Neural progenitor cell (in vitro differentiated cells): ENCODE measurements at regions not wholly inside any gene's neighbourhood (a gene's known extent, or its start where the extent isn't known, plus 50 kb on each side); places are given as distances from the start of the nearest gene placed in this dataset.

Experiments
- DNase-seq: peaks from one replicate; pipeline ENCODE4 v3.0.0-alpha.2; 2016; ENCODE audit warnings: low spot score
- H2AFZ ChIP-seq: fragments of 200-600 bp; sonication (generic); replicated peaks from 2 replicates; pipeline ENCODE4 v1.6.1; 2016; ENCODE audit warnings: antibody characterized with exemption
- H3F3A ChIP-seq: fragments of 200-600 bp; sonication (generic); 2 replicates; pipeline ENCODE4 v1.6.1; 2016; ENCODE audit warnings: antibody characterized with exemption, low read depth
- H3K27ac ChIP-seq: fragments of 200-600 bp; sonication (generic); 2 replicates; pipeline ENCODE4 v1.5.1; 2016; ENCODE audit warnings: mild to moderate bottlenecking
- H3K27me3 ChIP-seq: fragments of 200-600 bp; sonication (generic); 2 replicates; pipeline ENCODE4 v1.6.1; 2016; ENCODE audit warnings: mild to moderate bottlenecking, moderate library complexity
- H3K36me3 ChIP-seq: fragments of 200-600 bp; sonication (generic); 2 replicates; pipeline ENCODE4 v1.5.1; 2016
- H3K4me1 ChIP-seq: fragments of 200-600 bp; sonication (generic); 2 replicates; pipeline ENCODE4 v1.6.1; 2016; ENCODE audit warnings: mixed run types
- H3K4me2 ChIP-seq: fragments of 200-600 bp; sonication (generic); 2 replicates; pipeline ENCODE4 v1.6.1; 2016
- H3K4me3 ChIP-seq: fragments of 200-600 bp; sonication (generic); 2 replicates; pipeline ENCODE4 v1.5.1; 2016
- H3K79me2 ChIP-seq: fragments of 200-600 bp; sonication (generic); 2 replicates; pipeline ENCODE4 v1.6.1; 2016; ENCODE audit warnings: low read depth
- H3K9ac ChIP-seq: fragments of 200-600 bp; sonication (generic); 2 replicates; pipeline ENCODE4 v1.6.1; 2016
- H3K9me3 ChIP-seq: fragments of 200-600 bp; sonication (generic); 2 replicates; pipeline ENCODE4 v1.5.1; 2016; ENCODE audit warnings: low read depth
- H4K20me1 ChIP-seq: fragments of 200-600 bp; sonication (generic); 2 replicates; pipeline ENCODE4 v1.6.1; 2016; ENCODE audit warnings: low read depth
- H3K27ac Mint-ChIP-seq: 3 replicates; pipeline ENCODE4 v1.8.0; 2021; ENCODE audit warnings: mixed read lengths
- H3K27me3 Mint-ChIP-seq: 2 replicates; pipeline ENCODE4 v1.8.0; 2022; ENCODE audit warnings: low read depth, mild to moderate bottlenecking, inconsistent platforms, moderate library complexity, mixed read lengths; ENCODE audit not compliant: insufficient read depth
- H3K36me3 Mint-ChIP-seq: 3 replicates; pipeline ENCODE4 v1.8.0; 2021; ENCODE audit warnings: mixed read lengths
- H3K4me1 Mint-ChIP-seq: 3 replicates; pipeline ENCODE4 v1.8.0; 2021; ENCODE audit warnings: mixed read lengths
- H3K4me3 Mint-ChIP-seq: 3 replicates; pipeline ENCODE4 v1.8.0; 2021; ENCODE audit warnings: mild to moderate bottlenecking, moderate library complexity, mixed read lengths
- H3K9me3 Mint-ChIP-seq: 3 replicates; pipeline ENCODE4 v1.8.0; 2020; ENCODE audit warnings: mixed read lengths
- EZH2 ChIP-seq: fragments of 200-600 bp; sonication (generic); IDR thresholded peaks from 2 replicates; pipeline ENCODE4 v1.6.1; 2017; ENCODE audit warnings: antibody characterized with exemption, mild to moderate bottlenecking, moderate library complexity
- EZH2phosphoT487 ChIP-seq: fragments of 200-600 bp; sonication (generic); IDR thresholded peaks from 2 replicates; pipeline ENCODE4 v1.6.1; 2017; ENCODE audit warnings: antibody characterized with exemption
- TF ChIP-seq, protein P1 (sequence below): fragments of 200-600 bp; sonication (generic); IDR thresholded peaks from 2 replicates; pipeline ENCODE4 v1.5.1; 2017; ENCODE audit warnings: antibody characterized with exemption, mild to moderate bottlenecking

DNA sequence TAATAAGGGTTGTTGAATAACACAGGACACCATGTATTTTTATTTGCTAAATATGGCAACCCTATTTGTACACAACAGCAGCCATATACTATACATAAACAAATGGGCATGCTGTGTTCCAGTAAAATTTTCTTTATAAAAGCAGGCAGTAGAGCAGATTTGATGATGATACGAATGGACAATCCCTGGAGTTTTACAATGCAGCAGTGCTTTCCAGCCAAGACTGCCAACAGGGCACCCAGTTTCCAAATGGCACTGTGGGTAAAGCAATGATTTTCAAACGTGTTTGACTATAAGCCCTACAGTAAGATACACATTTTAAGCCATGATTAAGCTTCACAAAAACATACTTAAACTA is 282.7 kb downstream of the NUAK1 start:
- Histone ChIP-seq H3K79me2 (no peaks in the 10 kb centered on the region), H3K4me1 (no peaks in the 10 kb centered on the region), H3K36me3 (no peaks in the 10 kb centered on the region), H3K4me3 (no peak overlapping the region), H4K20me1 (no peaks in the 10 kb centered on the region), H3K9ac (no peak overlapping the region), H3F3A (no peaks in the 10 kb centered on the region), H3K27me3 (no peaks in the 10 kb centered on the region), H3K9me3 (no peaks in the 10 kb centered on the region), H3K27ac (no peak overlapping the region), H2AFZ (no peak overlapping the region), H3K4me2 (no peak overlapping the region)
- no peak for DNase-seq
- H3K27me3 Mint-ChIP-seq: peaks cover 26% of the 10 kb centered on the region
- H3K4me3 Mint-ChIP-seq: no peak overlapping the region
- H3K4me1 Mint-ChIP-seq: no peaks in the 10 kb centered on the region
- H3K9me3 Mint-ChIP-seq: peaks cover 14% of the 10 kb centered on the region
- no peaks in the 10 kb centered on the region for H3K36me3 Mint-ChIP-seq
- TF ChIP-seq EZH2: no peak
- TF ChIP-seq EZH2phosphoT487: no peak
- TF ChIP-seq, protein P1, sequence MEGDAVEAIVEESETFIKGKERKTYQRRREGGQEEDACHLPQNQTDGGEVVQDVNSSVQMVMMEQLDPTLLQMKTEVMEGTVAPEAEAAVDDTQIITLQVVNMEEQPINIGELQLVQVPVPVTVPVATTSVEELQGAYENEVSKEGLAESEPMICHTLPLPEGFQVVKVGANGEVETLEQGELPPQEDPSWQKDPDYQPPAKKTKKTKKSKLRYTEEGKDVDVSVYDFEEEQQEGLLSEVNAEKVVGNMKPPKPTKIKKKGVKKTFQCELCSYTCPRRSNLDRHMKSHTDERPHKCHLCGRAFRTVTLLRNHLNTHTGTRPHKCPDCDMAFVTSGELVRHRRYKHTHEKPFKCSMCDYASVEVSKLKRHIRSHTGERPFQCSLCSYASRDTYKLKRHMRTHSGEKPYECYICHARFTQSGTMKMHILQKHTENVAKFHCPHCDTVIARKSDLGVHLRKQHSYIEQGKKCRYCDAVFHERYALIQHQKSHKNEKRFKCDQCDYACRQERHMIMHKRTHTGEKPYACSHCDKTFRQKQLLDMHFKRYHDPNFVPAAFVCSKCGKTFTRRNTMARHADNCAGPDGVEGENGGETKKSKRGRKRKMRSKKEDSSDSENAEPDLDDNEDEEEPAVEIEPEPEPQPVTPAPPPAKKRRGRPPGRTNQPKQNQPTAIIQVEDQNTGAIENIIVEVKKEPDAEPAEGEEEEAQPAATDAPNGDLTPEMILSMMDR: no peak
- H3K27ac Mint-ChIP-seq: no peak overlapping the region

DNA sequence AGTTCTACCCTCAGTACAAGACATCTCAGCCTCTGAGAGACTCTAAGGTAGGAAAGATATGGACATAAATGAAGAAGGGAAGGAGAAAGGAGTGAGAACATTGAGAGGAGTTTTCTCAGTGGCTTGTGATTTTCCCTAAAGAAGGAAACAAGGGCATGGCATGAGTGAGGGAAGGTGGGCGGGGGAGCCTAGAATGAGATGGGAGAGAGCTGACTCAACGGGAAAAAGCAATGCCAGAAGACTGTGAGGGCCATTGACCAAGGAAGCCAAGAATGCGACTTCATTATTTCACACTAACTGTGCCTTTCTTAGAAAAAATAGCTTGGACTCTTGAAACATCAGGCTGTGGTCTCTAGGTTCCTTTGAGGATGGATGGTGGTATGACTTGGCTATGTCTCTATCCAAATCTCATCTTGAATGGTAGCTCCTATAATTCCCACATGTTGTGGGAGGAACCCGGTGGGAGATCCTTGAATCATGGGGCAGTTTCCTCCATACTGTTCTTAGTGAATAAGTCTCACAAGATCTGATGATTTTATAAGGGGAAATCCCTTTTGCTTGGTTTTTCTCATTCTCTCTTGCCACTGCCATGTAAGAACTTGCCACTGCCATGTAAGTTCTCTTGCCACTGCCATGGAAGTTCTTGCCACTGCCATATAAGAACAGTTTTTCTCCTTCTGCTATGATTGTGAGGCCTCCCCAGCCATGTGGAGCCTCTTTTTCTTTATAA is 279.6 kb downstream of the NUAK1 start:
- H3K27ac Mint-ChIP-seq: no peak overlapping the region
- H3K27me3 Mint-ChIP-seq: peaks cover 15% of the 10 kb centered on the region
- H3K79me2 ChIP-seq: no peaks in the 10 kb centered on the region
- TF ChIP-seq, protein P1: no peak
- TF ChIP-seq EZH2 (no peak), EZH2phosphoT487 (no peak)
- no peak overlapping the region for H3K4me3 Mint-ChIP-seq
- peaks cover 16% of the 10 kb centered on the region for H3K9me3 Mint-ChIP-seq
- H3K9me3 ChIP-seq: no peaks in the 10 kb centered on the region
- H3K4me3 ChIP-seq: no peak overlapping the region
- H3K4me1 Mint-ChIP-seq: no peaks in the 10 kb centered on the region
- H3K4me2 ChIP-seq: no peak overlapping the region
- no peak for DNase-seq
- H3K27me3 ChIP-seq: no peaks in the 10 kb centered on the region
- no peak overlapping the region for H2AFZ ChIP-seq
- H3K4me1 ChIP-seq: no peaks in the 10 kb centered on the region
- no peaks in the 10 kb centered on the region for H3K36me3 ChIP-seq
- no peak overlapping the region for H3K9ac ChIP-seq
- H3K36me3 Mint-ChIP-seq: no peaks in the 10 kb centered on the region
- no peak overlapping the region for H3K27ac ChIP-seq
- no peaks in the 10 kb centered on the region for H3F3A ChIP-seq
- no peaks in the 10 kb centered on the region for H4K20me1 ChIP-seq

DNA sequence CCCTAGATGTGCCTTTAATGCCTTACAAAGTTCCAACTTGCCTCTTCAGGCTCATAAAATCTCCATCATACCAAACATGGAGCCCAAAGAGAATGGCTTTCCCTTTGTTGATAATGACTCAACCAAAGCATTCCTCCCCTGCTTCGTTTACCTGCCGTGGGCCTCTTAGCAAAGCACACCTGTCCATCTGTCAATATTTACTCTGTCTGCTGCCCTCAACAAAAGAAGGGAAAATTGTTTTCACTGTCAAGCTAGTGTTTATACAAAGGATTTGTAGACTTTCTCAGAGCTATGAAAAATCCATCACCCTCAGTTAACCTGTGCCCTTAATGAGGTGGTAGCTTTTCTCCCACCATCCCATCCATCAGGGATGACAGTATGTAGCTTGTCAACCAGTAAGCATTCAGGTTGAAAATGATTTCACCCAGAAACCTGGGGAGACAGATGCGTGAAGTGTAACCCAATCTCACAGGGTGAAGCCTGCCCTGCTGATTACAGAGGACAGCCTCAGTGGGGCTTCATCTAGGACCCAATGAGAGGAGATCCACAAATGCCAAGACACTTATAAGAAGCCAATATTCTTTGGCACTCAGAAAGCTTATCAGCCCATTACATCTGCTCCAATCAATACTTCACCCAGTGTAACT is 278.1 kb downstream of the NUAK1 start:
- TF ChIP-seq, protein P1: no peak
- TF ChIP-seq EZH2 (no peak), EZH2phosphoT487 (no peak)
- no peak for DNase-seq
- Histone ChIP-seq H4K20me1 (no peaks in the 10 kb centered on the region), H3K36me3 (no peaks in the 10 kb centered on the region), H3K9ac (no peak overlapping the region), H3K27me3 (no peaks in the 10 kb centered on the region), H3K27ac (no peak overlapping the region), H3K4me3 (no peak overlapping the region), H2AFZ (no peak overlapping the region), H3K4me2 (no peak overlapping the region), H3F3A (no peaks in the 10 kb centered on the region), H3K79me2 (no peaks in the 10 kb centered on the region), H3K9me3 (no peaks in the 10 kb centered on the region), H3K4me1 (no peaks in the 10 kb centered on the region)
- peaks cover 15% of the 10 kb centered on the region for H3K9me3 Mint-ChIP-seq
- H3K4me1 Mint-ChIP-seq: peaks cover 2% of the 10 kb centered on the region
- no peaks in the 10 kb centered on the region for H3K36me3 Mint-ChIP-seq
- peaks cover 18% of the 10 kb centered on the region for H3K27me3 Mint-ChIP-seq
- H3K4me3 Mint-ChIP-seq: no peak overlapping the region
- no peak overlapping the region for H3K27ac Mint-ChIP-seq
